ENCODE measurements at regions not wholly inside any gene's neighbourhood (a gene's known extent, or its start where the extent isn't known, plus 50 kb on each side); places are given as distances from the start of the nearest gene placed in this dataset.
A peak's percentile ranks its signal among the peaks of the same experiment; 100 is the strongest.

DNA sequence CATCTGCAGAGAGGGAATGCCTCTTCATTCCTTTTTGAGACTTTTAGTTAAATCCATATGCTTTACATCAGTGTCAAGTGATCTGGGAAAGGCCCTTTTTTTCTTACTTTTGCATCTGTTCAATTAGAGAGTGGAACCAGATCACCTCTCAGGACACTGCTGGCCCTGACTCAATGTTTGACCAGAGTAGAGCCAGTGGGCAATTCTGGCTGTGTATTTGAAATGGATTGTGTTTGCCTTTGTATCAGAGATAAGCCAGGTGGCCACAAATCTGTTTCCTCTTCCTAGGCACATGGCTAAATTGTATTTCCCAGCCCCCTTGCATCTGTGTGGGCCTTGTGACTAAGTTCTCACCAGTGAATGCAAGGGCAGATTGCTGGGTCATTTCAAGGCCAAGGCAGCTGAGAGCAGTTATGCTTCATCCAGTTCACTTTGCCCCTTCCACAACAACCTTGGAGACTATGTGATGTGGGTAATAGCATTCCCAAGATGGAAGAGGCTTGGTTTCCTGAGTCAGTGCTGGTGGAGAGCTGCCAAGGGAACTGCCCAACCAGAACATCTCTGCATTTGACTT lies 75.6 kb upstream of the CACNA2D3 start:
- Histone ChIP-seq H3K36me3 (ENCODE audit: control insufficient read depth, insufficient read depth, low read length) (no peaks in the 10 kb centered on the region), H3K27me3 (ENCODE audit: control insufficient read depth, insufficient read depth, low read length) (no peaks in the 10 kb centered on the region), H3K4me3 (ENCODE audit: low read depth, low read length) (no peak overlapping the region)
- TF ChIP-seq, protein P1, sequence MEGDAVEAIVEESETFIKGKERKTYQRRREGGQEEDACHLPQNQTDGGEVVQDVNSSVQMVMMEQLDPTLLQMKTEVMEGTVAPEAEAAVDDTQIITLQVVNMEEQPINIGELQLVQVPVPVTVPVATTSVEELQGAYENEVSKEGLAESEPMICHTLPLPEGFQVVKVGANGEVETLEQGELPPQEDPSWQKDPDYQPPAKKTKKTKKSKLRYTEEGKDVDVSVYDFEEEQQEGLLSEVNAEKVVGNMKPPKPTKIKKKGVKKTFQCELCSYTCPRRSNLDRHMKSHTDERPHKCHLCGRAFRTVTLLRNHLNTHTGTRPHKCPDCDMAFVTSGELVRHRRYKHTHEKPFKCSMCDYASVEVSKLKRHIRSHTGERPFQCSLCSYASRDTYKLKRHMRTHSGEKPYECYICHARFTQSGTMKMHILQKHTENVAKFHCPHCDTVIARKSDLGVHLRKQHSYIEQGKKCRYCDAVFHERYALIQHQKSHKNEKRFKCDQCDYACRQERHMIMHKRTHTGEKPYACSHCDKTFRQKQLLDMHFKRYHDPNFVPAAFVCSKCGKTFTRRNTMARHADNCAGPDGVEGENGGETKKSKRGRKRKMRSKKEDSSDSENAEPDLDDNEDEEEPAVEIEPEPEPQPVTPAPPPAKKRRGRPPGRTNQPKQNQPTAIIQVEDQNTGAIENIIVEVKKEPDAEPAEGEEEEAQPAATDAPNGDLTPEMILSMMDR (IDR thresholded peaks at IDR 0.05; ENCODE audit: insufficient read depth, low read length, poor library complexity, severe bottlenecking): no peak
- peak; percentile 96 for DNase-seq (ENCODE audit: low read depth)

DNA sequence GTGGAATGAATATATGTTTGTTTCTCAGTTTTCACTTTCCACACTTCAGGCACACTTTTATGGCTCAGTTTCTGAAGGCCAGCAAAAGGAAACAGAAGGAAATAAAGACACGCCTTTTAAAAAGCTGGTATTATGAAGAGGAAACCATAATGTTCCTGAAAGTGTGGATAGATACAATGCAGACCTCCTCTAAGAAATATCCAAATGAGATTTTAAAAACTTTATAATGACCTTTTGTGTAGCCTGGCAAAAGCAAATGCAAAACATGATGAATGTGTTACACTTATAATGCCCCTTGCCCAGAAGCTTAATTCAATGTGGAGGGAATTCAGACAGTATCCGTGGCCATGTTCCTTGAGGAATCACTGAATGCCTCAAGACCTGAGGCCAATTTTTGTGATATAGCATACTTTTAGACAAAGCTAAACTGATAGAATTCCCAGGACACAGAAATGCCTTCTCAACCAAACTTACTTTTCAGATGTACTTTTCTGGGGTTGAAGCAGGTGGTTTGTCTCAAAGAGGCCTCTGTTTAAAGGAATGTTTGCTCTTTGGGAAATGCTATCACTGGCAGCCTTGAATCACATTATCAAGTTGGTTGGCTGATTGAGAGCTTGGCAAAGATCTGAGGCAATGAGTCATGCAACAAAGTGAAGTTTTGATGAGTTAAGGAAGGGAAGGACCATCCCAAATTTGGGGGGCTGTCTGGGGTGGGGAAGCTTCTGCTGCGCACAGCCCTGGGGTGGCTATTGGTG lies 77.1 kb upstream of the CACNA2D3 start:
- DNase-seq (ENCODE audit: low read depth): no peak
- H3K4me3 ChIP-seq (ENCODE audit: low read depth, low read length): no peak overlapping the region
- H3K36me3 ChIP-seq (ENCODE audit: control insufficient read depth, insufficient read depth, low read length): no peaks in the 10 kb centered on the region
- H3K27me3 ChIP-seq (ENCODE audit: control insufficient read depth, insufficient read depth, low read length): no peaks in the 10 kb centered on the region
- TF ChIP-seq, protein P1 (IDR thresholded peaks at IDR 0.05; ENCODE audit: insufficient read depth, low read length, poor library complexity, severe bottlenecking): no peak

DNA sequence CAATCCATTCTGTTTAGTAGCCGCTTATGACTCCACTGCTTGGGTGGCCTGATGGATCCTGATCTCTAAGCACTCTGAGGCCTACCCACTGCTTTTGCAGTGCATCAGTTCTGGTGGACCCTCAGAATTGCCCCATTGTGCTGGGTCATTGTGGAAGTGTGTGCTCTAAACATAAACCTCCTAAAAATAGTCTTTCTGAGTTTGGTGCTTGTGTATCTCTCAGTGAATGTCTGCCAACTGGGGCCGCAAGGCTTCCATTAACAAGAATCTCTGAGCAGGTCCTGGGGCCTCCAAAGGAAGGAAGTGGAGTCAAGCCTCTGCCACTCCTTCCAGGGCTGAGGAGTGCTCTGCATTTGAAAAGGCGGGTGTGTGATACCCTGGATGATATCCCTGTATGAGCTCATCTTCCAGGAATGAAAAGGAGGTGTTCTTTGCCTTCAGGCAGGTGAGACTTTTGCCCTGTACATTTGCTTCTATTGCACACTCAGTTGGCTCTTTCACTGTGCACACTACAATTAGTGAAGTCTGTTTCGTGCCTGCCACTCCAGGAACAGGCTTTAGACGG lies 80.0 kb upstream of the CACNA2D3 start:
- TF ChIP-seq, protein P1 (IDR thresholded peaks at IDR 0.05; ENCODE audit: insufficient read depth, low read length, poor library complexity, severe bottlenecking): no peak
- Histone ChIP-seq H3K36me3 (ENCODE audit: control insufficient read depth, insufficient read depth, low read length) (no peaks in the 10 kb centered on the region), H3K4me3 (ENCODE audit: low read depth, low read length) (no peak overlapping the region), H3K27me3 (ENCODE audit: control insufficient read depth, insufficient read depth, low read length) (no peaks in the 10 kb centered on the region)
- no peak for DNase-seq (ENCODE audit: low read depth)

DNA sequence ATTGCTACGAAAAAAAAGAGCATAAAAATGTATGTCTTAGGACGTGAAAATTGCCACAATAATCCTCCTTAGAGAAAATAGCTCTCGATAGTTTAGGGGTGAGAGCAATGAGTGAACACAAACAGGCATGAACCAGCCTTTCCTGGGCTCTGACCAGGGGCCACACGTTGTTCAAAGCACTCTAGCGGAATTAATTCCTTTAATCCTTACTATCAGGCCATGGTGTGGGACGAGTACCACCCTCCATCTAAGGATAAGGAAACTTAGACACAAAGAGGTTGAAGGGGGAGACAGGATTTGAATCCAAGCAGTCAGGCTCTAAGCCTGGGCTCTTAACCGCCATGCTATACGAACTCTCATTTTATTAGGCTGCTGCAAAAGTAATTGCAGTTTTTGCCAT lies 81.9 kb upstream of the CACNA2D3 start:
- no peaks in the 10 kb centered on the region for H3K36me3 ChIP-seq (ENCODE audit: control insufficient read depth, insufficient read depth, low read length)
- H3K4me3 ChIP-seq (ENCODE audit: low read depth, low read length): no peak overlapping the region
- DNase-seq (ENCODE audit: low read depth): no peak
- H3K27me3 ChIP-seq (ENCODE audit: control insufficient read depth, insufficient read depth, low read length): no peaks in the 10 kb centered on the region
- TF ChIP-seq, protein P1 (IDR thresholded peaks at IDR 0.05; ENCODE audit: insufficient read depth, low read length, poor library complexity, severe bottlenecking): no peak

DNA sequence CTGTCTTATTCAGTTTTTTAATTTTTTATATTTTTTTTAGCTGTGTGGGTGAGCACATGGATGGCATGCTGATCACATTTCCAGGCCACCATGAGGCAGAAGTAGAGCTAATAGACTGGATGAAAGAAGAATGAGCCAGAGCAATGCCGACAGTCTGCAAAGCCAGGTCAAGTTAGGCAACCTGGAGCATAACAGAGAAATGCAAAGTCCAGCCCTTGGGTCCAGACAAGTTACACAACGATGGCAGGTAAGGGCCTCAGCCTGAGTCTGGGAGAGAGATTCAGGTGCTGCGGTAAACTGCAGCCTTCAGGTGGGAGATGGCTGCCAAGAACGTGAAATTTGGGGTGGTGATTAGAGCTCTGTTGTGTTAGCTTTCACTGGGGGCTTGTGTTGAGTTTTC lies 84.0 kb upstream of the CACNA2D3 start:
- Histone ChIP-seq H3K36me3 (ENCODE audit: control insufficient read depth, insufficient read depth, low read length) (no peaks in the 10 kb centered on the region), H3K27me3 (ENCODE audit: control insufficient read depth, insufficient read depth, low read length) (no peaks in the 10 kb centered on the region), H3K4me3 (ENCODE audit: low read depth, low read length) (no peak overlapping the region)
- DNase-seq (ENCODE audit: low read depth): no peak
- TF ChIP-seq, protein P1 (IDR thresholded peaks at IDR 0.05; ENCODE audit: insufficient read depth, low read length, poor library complexity, severe bottlenecking): no peak

All from kidney epithelial cell (primary cell).